Stimulated activated CD8-positive, alpha-beta memory T cell treated with anti-CD3 and anti-CD28 coated beads, Interleukin-15, amount 100 ng/mL, for 24 hours (primary cell): ENCODE measurements at regions not wholly inside any gene's neighbourhood (a gene's known extent, or its start where the extent isn't known, plus 50 kb on each side); places are given as distances from the start of the nearest gene placed in this dataset.
"Not testable (repeated sequence)": the region's sequence is repeated elsewhere in the genome, so short reads cannot be mapped to it uniquely, and the experiment has no call there.

Experiments
- DNase-seq: peaks from one replicate; pipeline ENCODE4 v3.0.0-alpha.2; 2020; ENCODE audit warnings: low read depth

GRCh38 chr5:17690473-17690872, 56.2 kb downstream of the TAF11L14 start:
- DNase-seq, result no peak

GRCh38 chr5:17691762-17692161, 57.5 kb downstream of the TAF11L14 start:
- no peak for DNase-seq

GRCh38 chr5:17694371-17694770, 60.1 kb downstream of the TAF11L14 start:
- no peak for DNase-seq

- DNase-seq, result no peak
These were observed 60.7 kb downstream of the TAF11L14 start for GRCh38 chr5:17694914-17695313.

GRCh38 chr5:17696627-17697026, 62.4 kb downstream of the TAF11L14 start:
- no peak for DNase-seq

- DNase-seq, result no peak
These were observed 63.4 kb downstream of the TAF11L14 start for GRCh38 chr5:17697671-17698070.

- no peak for DNase-seq
These were observed 74.9 kb downstream of the TAF11L14 start for GRCh38 chr5:17709011-17709710.

- no peak for DNase-seq
These were observed 79.0 kb downstream of the TAF11L14 start for GRCh38 chr5:17713301-17713700.

- DNase-seq, result no peak
These were observed 79.9 kb downstream of the TAF11L14 start for GRCh38 chr5:17714186-17714585.

GRCh38 chr5:17719592-17719991, 85.3 kb downstream of the TAF11L14 start:
- DNase-seq, result no peak

GRCh38 chr5:17720071-17720470, 85.8 kb downstream of the TAF11L14 start:
- no peak for DNase-seq

- no peak for DNase-seq
These were observed 89.6 kb downstream of the TAF11L14 start for GRCh38 chr5:17723876-17724275.

GRCh38 chr5:17727098-17727497, 92.8 kb downstream of the TAF11L14 start:
- DNase-seq, result no peak

- DNase-seq, result no peak
These were observed 96.2 kb downstream of the TAF11L14 start for GRCh38 chr5:17730421-17730820.

- no peak for DNase-seq
These were observed 98.2 kb downstream of the TAF11L14 start for GRCh38 chr5:17732351-17732923.

- DNase-seq, result no peak
These were observed 99.8 kb downstream of the TAF11L14 start for GRCh38 chr5:17734011-17734410.

GRCh38 chr5:17735761-17736160, 101.5 kb downstream of the TAF11L14 start:
- no peak for DNase-seq

GRCh38 chr5:17737092-17737491, 102.8 kb downstream of the TAF11L14 start:
- no peak for DNase-seq

GRCh38 chr5:17738446-17738845, 104.2 kb downstream of the TAF11L14 start:
- no peak for DNase-seq

GRCh38 chr5:17743580-17744435, 109.5 kb downstream of the TAF11L14 start:
- DNase-seq, result no peak

GRCh38 chr5:17748201-17748600, 113.9 kb downstream of the TAF11L14 start:
- DNase-seq, result no peak

GRCh38 chr5:17748941-17749340, 114.7 kb downstream of the TAF11L14 start:
- DNase-seq, result no peak

GRCh38 chr5:17755406-17755805, 121.1 kb downstream of the TAF11L14 start:
- not testable (repeated sequence) for DNase-seq
